ENCODE measurements at regions not wholly inside any gene's neighbourhood (a gene's known extent, or its start where the extent isn't known, plus 50 kb on each side); places are given as distances from the start of the nearest gene placed in this dataset.

DNA sequence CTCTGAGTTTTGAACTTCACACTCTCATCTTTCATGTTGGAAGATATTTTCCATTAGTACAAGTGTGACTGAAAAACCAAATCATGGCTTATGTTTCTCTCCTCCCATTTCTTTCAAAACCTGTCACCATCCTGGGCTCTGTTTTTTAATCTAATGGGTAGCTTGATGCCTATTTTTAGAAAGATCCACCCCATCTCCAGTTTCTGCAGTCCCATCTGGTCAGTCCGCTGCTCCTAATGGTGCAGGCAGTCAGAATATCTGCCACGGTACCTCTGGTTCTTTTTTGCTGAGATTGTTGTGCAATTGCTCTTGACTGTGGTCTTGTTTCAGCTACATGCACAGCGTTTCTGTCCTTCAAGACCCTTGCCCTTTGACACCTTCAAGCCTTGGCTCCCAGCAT is 240.9 kb upstream of the CADM2 start:
- Histone ChIP-seq H3K9me1 (ENCODE audit: control insufficient read depth, extremely low read depth, insufficient read depth, low read length) (no peaks in the 10 kb centered on the region), H3K36me3 (ENCODE audit: control insufficient read depth in 2 of 2, extremely low read depth in 1 of 2, insufficient read depth in 2 of 2, low read length in 2 of 2) (no peaks in the 10 kb centered on the region), H2AFZ (ENCODE audit: control insufficient read depth, low read length) (no peak overlapping the region), H3K9me3 (ENCODE audit: control insufficient read depth, low read depth, low read length) (no peaks in the 10 kb centered on the region), H3K4me3 (ENCODE audit: control insufficient read depth in 2 of 3, extremely low read depth in 1 of 3, insufficient read depth in 2 of 3, low read depth in 1 of 3, low read length in 3 of 3) (no peak overlapping the region), H3K27ac (ENCODE audit: control insufficient read depth, insufficient read depth, low read length) (no peak overlapping the region), H3K4me1 (ENCODE audit: control insufficient read depth, extremely low read depth, insufficient read depth, low read length) (no peaks in the 10 kb centered on the region), H3K27me3 (ENCODE audit: control insufficient read depth, extremely low read depth, insufficient read depth, low read length) (no peaks in the 10 kb centered on the region), H3K79me2 (ENCODE audit: control insufficient read depth, insufficient read depth, low read length) (no peaks in the 10 kb centered on the region), H3K4me2 (ENCODE audit: control insufficient read depth, extremely low read depth, insufficient read depth, low read depth, low read length) (no peak overlapping the region), H4K20me1 (ENCODE audit: control insufficient read depth, extremely low read depth, insufficient read depth, low read length) (no peaks in the 10 kb centered on the region), H3K9ac (ENCODE audit: control insufficient read depth, extremely low read depth, insufficient read depth, low read length) (no peak overlapping the region)
- DNase-seq (ENCODE audit: low read depth, low spot score) = no peak
- FAIRE-seq = no peak
- dilution Hi-C loops (cut with MboI; ENCODE audit: extremely low pct_ligation_motif_present, low sequenced_read_pairs) = no loop called here
- no peak for TF ChIP-seq CTCF (optimal IDR thresholded peaks at IDR 0.05 in 1 of 3, IDR thresholded peaks at IDR 0.05 in 1 of 3, conservative IDR thresholded peaks at IDR 0.05 in 1 of 3; ENCODE audit: extremely low read depth in 1 of 3, insufficient read depth in 2 of 3, low read length in 3 of 3)
- TF ChIP-seq EZH2 (IDR thresholded peaks at IDR 0.05; ENCODE audit: low read length) = no peak

- dilution Hi-C loops (cut with MboI; ENCODE audit: extremely low pct_ligation_motif_present, low sequenced_read_pairs) = no loop called here
- Histone ChIP-seq H3K27me3 (ENCODE audit: control insufficient read depth, extremely low read depth, insufficient read depth, low read length) (no peaks in the 10 kb centered on the region), H3K27ac (ENCODE audit: control insufficient read depth, insufficient read depth, low read length) (no peak overlapping the region), H3K9me1 (ENCODE audit: control insufficient read depth, extremely low read depth, insufficient read depth, low read length) (no peaks in the 10 kb centered on the region), H3K9ac (ENCODE audit: control insufficient read depth, extremely low read depth, insufficient read depth, low read length) (no peak overlapping the region), H3K4me3 (ENCODE audit: control insufficient read depth in 2 of 3, extremely low read depth in 1 of 3, insufficient read depth in 2 of 3, low read depth in 1 of 3, low read length in 3 of 3) (no peak overlapping the region), H2AFZ (ENCODE audit: control insufficient read depth, low read length) (no peak overlapping the region), H3K79me2 (ENCODE audit: control insufficient read depth, insufficient read depth, low read length) (no peaks in the 10 kb centered on the region), H3K36me3 (ENCODE audit: control insufficient read depth in 2 of 2, extremely low read depth in 1 of 2, insufficient read depth in 2 of 2, low read length in 2 of 2) (no peaks in the 10 kb centered on the region), H3K9me3 (ENCODE audit: control insufficient read depth, low read depth, low read length) (no peaks in the 10 kb centered on the region), H3K4me2 (ENCODE audit: control insufficient read depth, extremely low read depth, insufficient read depth, low read depth, low read length) (no peak overlapping the region), H4K20me1 (ENCODE audit: control insufficient read depth, extremely low read depth, insufficient read depth, low read length) (no peaks in the 10 kb centered on the region), H3K4me1 (ENCODE audit: control insufficient read depth, extremely low read depth, insufficient read depth, low read length) (no peaks in the 10 kb centered on the region)
- no peak for DNase-seq (ENCODE audit: low read depth, low spot score)
- TF ChIP-seq EZH2 (IDR thresholded peaks at IDR 0.05; ENCODE audit: low read length) (no peak), CTCF (optimal IDR thresholded peaks at IDR 0.05 in 1 of 3, IDR thresholded peaks at IDR 0.05 in 1 of 3, conservative IDR thresholded peaks at IDR 0.05 in 1 of 3; ENCODE audit: extremely low read depth in 1 of 3, insufficient read depth in 2 of 3, low read length in 3 of 3) (no peak)
- no peak for FAIRE-seq
Observed at GRCh38 chr3:84724877-84725276, 233.9 kb upstream of the CADM2 start.
